Dendritic cell treated with granulocyte-macrophage colony-stimulating factor and Interleukin-4, amounts not matched to agents 40 ng/mL and 50 ng/mL, for 4 days (primary cell): ENCODE measurements at regions not wholly inside any gene's neighbourhood (a gene's known extent, or its start where the extent isn't known, plus 50 kb on each side); places are given as distances from the start of the nearest gene placed in this dataset.

Experiments used
- H3K27ac Mint-ChIP-seq: one replicate; pipeline ENCODE4 v1.8.0; 2022; ENCODE audit warnings: mild to moderate bottlenecking, mixed read lengths
- H3K27me3 Mint-ChIP-seq: one replicate; pipeline ENCODE4 v1.8.0; 2022; ENCODE audit warnings: mild to moderate bottlenecking, mixed read lengths
- H3K36me3 Mint-ChIP-seq: one replicate; pipeline ENCODE4 v1.8.0; 2022; ENCODE audit warnings: low read depth, mixed read lengths
- H3K4me1 Mint-ChIP-seq: one replicate; pipeline ENCODE4 v1.8.0; 2022; ENCODE audit warnings: low read depth, mixed read lengths
- H3K4me3 Mint-ChIP-seq: one replicate; pipeline ENCODE4 v1.8.0; 2022; ENCODE audit warnings: mild to moderate bottlenecking, moderate library complexity, mixed read lengths
- H3K9me3 Mint-ChIP-seq: one replicate; pipeline ENCODE4 v1.8.0; 2022; ENCODE audit warnings: mixed read lengths
- intact Hi-C: fragments of 100-400 bp; cut with micrococcal nuclease; formaldehyde crosslinking; loops from one replicate; pipeline ENCODE4 v1.15.0; 2022

- Mint-ChIP-seq H3K4me3 (no peak overlapping the region), H3K27ac (no peak overlapping the region), H3K9me3 (peaks cover 23% of the 10 kb centered on the region), H3K36me3 (no peaks in the 10 kb centered on the region), H3K27me3 (no peaks in the 10 kb centered on the region), H3K4me1 (no peaks in the 10 kb centered on the region)
- intact Hi-C loops: no loop called here
Observed at GRCh38 chr5:23257656-23258055, 249.8 kb upstream of the PRDM9 start.

GRCh38 chr5:23253621-23254198 lies 253.7 kb upstream of the PRDM9 start:
- Mint-ChIP-seq H3K36me3 (no peaks in the 10 kb centered on the region), H3K9me3 (peaks cover 31% of the 10 kb centered on the region), H3K4me1 (no peaks in the 10 kb centered on the region), H3K4me3 (no peak overlapping the region), H3K27me3 (no peaks in the 10 kb centered on the region), H3K27ac (no peak overlapping the region)
- intact Hi-C loops: no loop called here

DNA sequence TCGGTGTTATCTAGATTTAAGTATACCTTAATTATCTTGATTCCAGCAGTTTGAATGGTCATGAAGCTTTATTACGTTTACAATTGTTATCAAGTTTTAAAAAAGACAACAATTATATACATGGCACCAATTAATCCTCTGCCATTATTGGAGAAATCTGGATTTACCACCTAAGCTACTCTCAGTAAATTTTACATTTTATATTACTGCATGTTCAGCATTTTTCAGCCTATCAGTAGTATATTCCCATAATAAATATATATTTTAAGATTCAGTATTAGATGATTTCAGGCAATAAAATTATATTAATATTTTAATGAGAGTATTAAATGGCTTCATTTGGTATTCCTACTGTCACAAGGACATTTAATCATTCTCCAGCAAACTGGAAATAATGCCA lies 264.5 kb upstream of the PRDM9 start:
- intact Hi-C loops: no loop called here
- Mint-ChIP-seq H3K9me3 (peaks cover 34% of the 10 kb centered on the region), H3K27ac (no peak overlapping the region), H3K4me3 (no peak overlapping the region), H3K36me3 (no peaks in the 10 kb centered on the region), H3K4me1 (no peaks in the 10 kb centered on the region), H3K27me3 (no peaks in the 10 kb centered on the region)

DNA sequence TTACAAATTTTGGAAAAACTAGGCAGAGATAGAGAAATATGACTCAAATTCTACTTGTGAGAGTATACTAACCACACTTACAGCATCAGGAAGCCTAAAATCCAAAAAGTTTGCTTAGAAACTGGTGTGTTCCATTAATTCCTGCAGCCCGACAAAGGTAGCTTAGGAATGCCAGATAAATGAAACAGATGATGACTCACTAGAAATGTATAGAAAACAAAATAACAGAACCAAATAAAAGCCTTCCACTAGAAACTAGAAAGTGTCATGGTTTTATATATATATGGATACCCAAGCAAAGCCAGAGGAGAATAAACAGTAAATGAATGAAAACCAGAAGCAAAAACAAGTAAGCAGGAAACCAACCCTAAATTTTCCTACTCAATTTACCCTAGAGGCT lies 272.2 kb upstream of the PRDM9 start:
- H3K27ac Mint-ChIP-seq: no peak overlapping the region
- H3K36me3 Mint-ChIP-seq: no peaks in the 10 kb centered on the region
- H3K4me1 Mint-ChIP-seq: no peaks in the 10 kb centered on the region
- intact Hi-C loops: no loop called here
- no peaks in the 10 kb centered on the region for H3K27me3 Mint-ChIP-seq
- no peak overlapping the region for H3K4me3 Mint-ChIP-seq
- H3K9me3 Mint-ChIP-seq: peaks cover 5% of the 10 kb centered on the region

GRCh38 chr5:23234197-23234596 lies 273.2 kb upstream of the PRDM9 start:
- Mint-ChIP-seq H3K4me1 (no peaks in the 10 kb centered on the region), H3K9me3 (peaks cover 5% of the 10 kb centered on the region), H3K27ac (no peak overlapping the region), H3K4me3 (no peak overlapping the region), H3K36me3 (no peaks in the 10 kb centered on the region), H3K27me3 (no peaks in the 10 kb centered on the region)
- intact Hi-C loops: no loop called here

DNA sequence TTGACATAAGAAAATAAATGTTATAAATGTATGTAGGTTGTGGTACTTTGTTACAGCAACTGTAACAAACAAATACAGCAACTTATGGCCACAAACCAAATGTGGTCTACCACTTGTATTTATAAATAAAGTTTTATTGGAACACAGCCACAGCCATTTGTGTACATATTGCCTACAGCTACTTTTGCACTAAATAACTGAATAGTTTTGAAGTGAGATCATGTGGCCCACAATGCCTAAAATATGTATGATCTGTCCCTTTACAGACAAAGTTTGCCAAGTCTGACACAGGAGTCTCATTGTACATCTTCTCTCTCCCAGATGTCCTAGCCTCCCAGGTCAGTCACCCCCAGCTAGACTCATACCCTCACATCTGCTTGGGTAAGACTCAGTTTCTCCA lies 283.6 kb upstream of the PRDM9 start:
- Mint-ChIP-seq H3K27me3 (no peaks in the 10 kb centered on the region), H3K9me3 (no peaks in the 10 kb centered on the region), H3K36me3 (no peaks in the 10 kb centered on the region), H3K4me3 (no peak overlapping the region), H3K27ac (no peak overlapping the region), H3K4me1 (no peaks in the 10 kb centered on the region)
- intact Hi-C loops: no loop called here

DNA sequence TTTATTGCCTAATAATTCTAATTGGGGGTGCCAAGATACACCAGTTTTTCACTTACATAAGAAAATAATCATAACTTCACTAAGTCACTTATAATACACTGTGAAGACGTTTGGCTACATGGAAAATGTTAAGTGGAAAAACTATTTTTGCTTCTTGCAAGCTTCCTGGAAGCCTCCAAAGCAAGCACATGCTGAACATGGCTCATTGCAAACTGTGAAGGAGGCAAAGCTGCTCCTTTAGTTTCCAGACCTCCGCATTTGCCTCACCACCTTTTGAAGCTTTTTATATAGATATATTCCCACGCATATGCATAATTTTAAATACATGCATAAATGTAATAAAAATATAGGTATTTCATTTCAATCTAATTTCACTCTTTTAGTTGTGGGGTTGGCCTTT lies 285.6 kb upstream of the PRDM9 start:
- Mint-ChIP-seq H3K4me3 (no peak overlapping the region), H3K4me1 (no peaks in the 10 kb centered on the region), H3K9me3 (no peaks in the 10 kb centered on the region), H3K36me3 (no peaks in the 10 kb centered on the region), H3K27me3 (no peaks in the 10 kb centered on the region), H3K27ac (no peak overlapping the region)
- intact Hi-C loops: no loop called here

DNA sequence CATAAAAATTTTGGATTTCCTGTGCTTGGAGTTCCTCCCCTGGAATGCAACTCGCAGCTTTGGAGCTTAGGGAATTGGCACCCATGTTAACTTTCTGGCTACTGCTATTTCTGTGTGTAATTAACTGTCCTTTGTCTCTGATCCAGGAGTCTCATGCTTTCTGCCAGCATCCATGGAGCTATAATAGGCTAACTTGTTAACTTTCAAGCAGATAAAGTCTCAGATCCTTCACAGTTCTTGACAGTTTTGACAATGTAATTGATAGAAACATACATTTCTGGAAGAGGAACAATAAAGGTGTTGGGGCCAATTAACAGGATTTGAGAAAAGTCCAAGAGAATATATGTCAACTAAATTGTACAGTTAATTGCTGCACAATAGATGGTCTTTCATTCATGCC lies 290.2 kb upstream of the PRDM9 start:
- H3K27me3 Mint-ChIP-seq: no peaks in the 10 kb centered on the region
- H3K36me3 Mint-ChIP-seq: no peaks in the 10 kb centered on the region
- H3K4me1 Mint-ChIP-seq: no peaks in the 10 kb centered on the region
- H3K4me3 Mint-ChIP-seq: no peak overlapping the region
- intact Hi-C loops: no loop called here
- H3K27ac Mint-ChIP-seq: no peak overlapping the region
- H3K9me3 Mint-ChIP-seq: no peaks in the 10 kb centered on the region

DNA sequence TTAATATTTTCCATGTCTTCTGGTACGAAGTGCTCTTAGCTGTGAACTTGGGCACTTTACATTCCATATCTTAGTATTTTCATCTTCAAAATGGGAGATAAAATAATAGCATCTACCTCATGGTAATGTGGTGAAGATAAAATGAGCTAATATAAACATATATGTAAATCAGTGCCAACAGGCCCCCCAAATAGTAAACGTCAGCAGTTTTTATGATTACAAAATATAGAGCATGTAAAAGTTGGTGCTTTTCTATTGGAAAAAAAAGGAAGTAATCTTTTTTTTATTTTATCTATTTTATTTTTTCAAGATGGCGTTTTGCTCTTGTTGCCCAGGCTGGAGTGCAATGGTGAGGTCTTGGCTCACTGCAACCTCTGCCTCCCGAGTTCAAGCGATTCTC lies 291.1 kb upstream of the PRDM9 start:
- no peak overlapping the region for H3K4me3 Mint-ChIP-seq
- H3K36me3 Mint-ChIP-seq: no peaks in the 10 kb centered on the region

GRCh38 chr5:23208959-23209431 lies 298.4 kb upstream of the PRDM9 start:
- H3K4me1 Mint-ChIP-seq: no peaks in the 10 kb centered on the region
- intact Hi-C loops: no loop called here
- H3K27me3 Mint-ChIP-seq: no peaks in the 10 kb centered on the region
- no peak overlapping the region for H3K27ac Mint-ChIP-seq
- H3K9me3 Mint-ChIP-seq: no peaks in the 10 kb centered on the region
- H3K4me3 Mint-ChIP-seq: no peak overlapping the region
- no peaks in the 10 kb centered on the region for H3K36me3 Mint-ChIP-seq

More for the DNA sequence above, 291.1 kb upstream of the PRDM9 start:
- intact Hi-C loops: no loop called here
- no peak overlapping the region for H3K27ac Mint-ChIP-seq
- no peaks in the 10 kb centered on the region for H3K27me3 Mint-ChIP-seq
- no peaks in the 10 kb centered on the region for H3K4me1 Mint-ChIP-seq
- H3K9me3 Mint-ChIP-seq: no peaks in the 10 kb centered on the region

DNA sequence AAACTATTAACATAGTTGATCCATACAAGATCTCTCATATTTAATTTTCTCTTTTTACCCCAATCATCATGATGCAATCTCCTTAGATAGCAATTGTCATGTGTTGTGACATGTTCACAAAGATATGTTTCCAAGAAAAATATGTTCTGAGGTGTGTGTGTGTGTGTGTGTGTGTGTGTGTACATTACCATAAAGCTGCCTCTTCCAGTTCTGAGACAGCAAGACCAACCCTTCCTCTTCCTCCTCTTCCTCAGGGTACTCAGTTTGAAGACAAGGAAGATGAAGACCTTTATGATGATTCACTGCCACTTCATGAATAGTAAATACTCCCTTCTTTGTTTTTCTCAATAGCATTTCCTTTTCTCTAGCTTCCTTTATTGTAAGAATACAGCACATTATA lies 303.3 kb upstream of the PRDM9 start:
- no peaks in the 10 kb centered on the region for H3K4me1 Mint-ChIP-seq
- H3K27ac Mint-ChIP-seq: no peak overlapping the region
- intact Hi-C loops: no loop called here
- H3K36me3 Mint-ChIP-seq: no peaks in the 10 kb centered on the region
- H3K27me3 Mint-ChIP-seq: no peaks in the 10 kb centered on the region
- H3K4me3 Mint-ChIP-seq: no peak overlapping the region
- no peaks in the 10 kb centered on the region for H3K9me3 Mint-ChIP-seq

GRCh38 chr5:23169660-23170416 lies 316.7 kb upstream of the CDH12 start:
- no peaks in the 10 kb centered on the region for H3K27me3 Mint-ChIP-seq
- intact Hi-C loops: no loop called here
- H3K9me3 Mint-ChIP-seq: no peaks in the 10 kb centered on the region
- no peaks in the 10 kb centered on the region for H3K4me1 Mint-ChIP-seq
- no peak overlapping the region for H3K4me3 Mint-ChIP-seq
- H3K27ac Mint-ChIP-seq: no peak overlapping the region
- H3K36me3 Mint-ChIP-seq: no peaks in the 10 kb centered on the region

- Mint-ChIP-seq H3K9me3 (no peaks in the 10 kb centered on the region), H3K27me3 (no peaks in the 10 kb centered on the region), H3K4me3 (no peak overlapping the region), H3K27ac (no peak overlapping the region), H3K36me3 (no peaks in the 10 kb centered on the region), H3K4me1 (no peaks in the 10 kb centered on the region)
- intact Hi-C loops: no loop called here
Observed at GRCh38 chr5:23164971-23165370, 311.8 kb upstream of the CDH12 start.

DNA sequence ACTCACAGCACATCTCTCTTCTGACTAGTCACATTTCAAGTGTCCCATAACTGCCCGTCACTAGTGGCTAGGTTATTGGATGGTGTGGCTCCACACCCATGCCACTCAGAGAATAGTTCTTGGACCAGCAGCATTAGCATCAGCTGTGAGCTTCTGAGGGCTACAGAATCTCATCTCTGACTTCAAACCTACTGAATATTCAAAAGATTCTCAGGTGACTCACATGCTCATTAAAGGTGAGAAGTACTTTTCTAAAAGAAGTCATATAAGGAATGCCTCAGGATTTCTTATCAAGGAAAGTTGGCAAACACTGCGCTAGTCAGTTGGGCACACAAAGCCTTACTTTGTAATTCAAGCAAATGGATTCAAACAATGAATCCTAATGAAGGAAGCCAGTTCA lies 305.0 kb upstream of the CDH12 start:
- intact Hi-C loops: no loop called here
- no peaks in the 10 kb centered on the region for H3K4me1 Mint-ChIP-seq
- no peak overlapping the region for H3K4me3 Mint-ChIP-seq
- H3K36me3 Mint-ChIP-seq: no peaks in the 10 kb centered on the region
- H3K27me3 Mint-ChIP-seq: no peaks in the 10 kb centered on the region
- H3K9me3 Mint-ChIP-seq: no peaks in the 10 kb centered on the region
- H3K27ac Mint-ChIP-seq: no peak overlapping the region

DNA sequence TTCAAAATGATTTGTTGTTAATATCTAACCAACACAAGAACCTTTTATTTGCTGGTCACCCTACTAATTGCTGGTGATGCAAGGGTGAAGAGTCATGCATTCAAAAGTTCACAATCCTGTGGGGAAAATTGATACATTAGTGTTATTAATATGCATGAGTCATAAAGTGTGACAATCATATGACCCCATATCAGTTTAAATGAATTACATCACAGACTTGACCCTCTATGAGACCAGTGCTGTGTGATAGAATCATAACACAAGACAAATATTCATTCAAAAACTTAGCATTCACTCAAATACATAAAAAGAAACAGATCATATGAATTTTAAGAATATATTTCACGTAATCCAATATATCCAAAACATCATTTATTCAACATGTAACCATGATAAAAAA lies 304.6 kb upstream of the CDH12 start:
- Mint-ChIP-seq H3K4me1 (no peaks in the 10 kb centered on the region), H3K4me3 (no peak overlapping the region), H3K27me3 (no peaks in the 10 kb centered on the region), H3K27ac (no peak overlapping the region), H3K36me3 (no peaks in the 10 kb centered on the region), H3K9me3 (no peaks in the 10 kb centered on the region)
- intact Hi-C loops: no loop called here
